ENCODE measurements at regions not wholly inside any gene's neighbourhood (a gene's known extent, or its start where the extent isn't known, plus 50 kb on each side); places are given as distances from the start of the nearest gene placed in this dataset.

GRCh38 chr1:39109644-39110043, 83.5 kb downstream of the NDUFS5 start:
- no peak for DNase-seq

DNA sequence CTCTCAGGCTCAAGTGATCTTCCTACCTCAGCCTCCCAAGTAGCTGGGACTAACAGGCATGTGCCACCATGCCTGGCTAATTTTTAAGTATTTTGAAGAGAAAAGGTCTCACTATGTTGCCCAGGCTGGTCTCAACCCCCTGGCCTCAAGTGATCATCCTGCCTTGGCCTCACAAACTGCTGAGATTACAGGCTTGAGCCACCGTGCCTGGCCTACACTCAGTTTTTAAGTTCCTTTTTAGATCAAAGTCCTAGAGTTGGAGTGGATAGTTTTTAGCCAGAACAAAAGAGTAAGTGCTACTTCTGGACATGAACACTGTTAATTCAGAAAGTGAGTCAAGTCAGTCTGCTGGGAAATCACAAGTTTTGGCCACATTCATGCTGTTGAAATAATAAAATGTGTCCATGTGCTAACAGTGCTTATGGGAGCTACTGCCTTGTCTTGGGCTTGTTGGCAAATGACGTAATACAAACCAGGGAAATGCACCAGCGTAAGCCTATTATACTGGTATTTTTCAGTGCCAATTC, 84.2 kb downstream of the NDUFS5 start:
- DNase-seq = no peak

GRCh38 chr1:39110882-39111281, 84.7 kb downstream of the NDUFS5 start:
- DNase-seq = no peak

DNA sequence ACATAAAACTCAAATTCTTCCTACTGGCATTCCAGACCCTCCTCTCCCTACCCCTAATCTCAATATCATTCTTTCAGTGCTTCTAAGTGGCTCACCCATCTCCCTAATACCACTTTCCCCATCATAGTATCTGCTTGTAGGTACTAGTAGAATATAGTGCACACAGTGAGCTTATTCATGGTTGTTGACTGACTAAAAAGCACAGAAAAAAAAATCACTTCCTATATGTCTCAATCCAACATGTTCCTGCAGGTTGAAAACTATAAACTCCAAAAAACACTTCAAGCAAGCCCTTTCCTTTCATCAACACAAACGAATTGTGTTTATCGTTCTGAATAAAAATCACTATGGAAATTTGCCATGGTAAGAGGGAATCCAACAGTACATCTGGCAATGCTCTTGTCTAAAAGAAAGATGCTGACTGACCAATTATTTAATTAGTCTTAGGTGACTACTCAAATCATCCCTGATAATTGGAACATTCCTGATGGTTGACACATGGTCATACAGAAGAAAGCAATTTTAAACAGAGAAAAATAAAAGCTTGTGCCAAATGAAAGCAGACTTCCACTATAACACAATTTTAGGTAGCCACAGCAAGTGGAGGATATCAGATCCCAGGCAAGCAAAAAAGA, 87.1 kb downstream of the NDUFS5 start:
- no peak for DNase-seq

DNA sequence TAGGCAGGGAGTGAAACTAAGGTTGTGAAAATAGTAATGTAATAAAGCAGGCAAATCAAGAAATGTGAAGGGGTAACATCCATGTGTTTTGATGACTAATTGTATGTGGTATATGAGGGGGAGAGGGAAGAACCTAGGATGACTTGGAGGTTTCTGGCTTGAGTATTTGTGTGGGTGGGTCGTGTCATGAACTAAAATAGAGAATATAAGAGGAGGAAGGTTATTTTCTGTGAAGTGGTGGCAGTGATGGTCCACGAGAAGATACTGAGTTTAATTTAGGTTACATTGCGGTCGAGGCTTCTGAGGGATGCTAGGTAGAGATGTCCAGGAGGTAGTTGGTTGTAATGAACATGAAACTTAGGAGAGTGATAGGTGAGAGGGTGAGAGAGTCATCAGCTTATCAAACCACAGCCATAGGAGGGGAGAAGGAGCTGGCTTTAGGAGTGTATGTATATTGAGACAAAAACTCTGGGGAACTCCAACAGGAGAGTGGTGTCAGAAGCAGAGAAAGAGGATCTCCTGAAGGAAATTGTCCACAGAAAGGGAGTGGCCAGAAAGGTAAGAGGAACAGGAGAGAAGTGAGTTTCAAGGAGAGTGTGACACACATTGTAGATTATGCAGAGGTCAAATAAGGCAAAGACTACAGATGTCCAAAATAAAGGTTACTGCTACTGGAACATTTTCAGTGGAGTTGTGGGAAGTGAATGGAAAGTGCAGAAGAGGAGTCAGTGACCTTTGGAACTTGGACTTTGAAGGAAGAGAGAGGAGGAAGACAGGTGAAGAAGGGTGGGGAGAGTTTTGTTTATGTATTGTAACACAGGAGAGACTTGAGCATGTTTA, 89.0 kb upstream of the MACF1 start:
- no peak for DNase-seq

- DNase-seq = no peak
These were observed 88.3 kb upstream of the MACF1 start for GRCh38 chr1:39116116-39116607.

DNA sequence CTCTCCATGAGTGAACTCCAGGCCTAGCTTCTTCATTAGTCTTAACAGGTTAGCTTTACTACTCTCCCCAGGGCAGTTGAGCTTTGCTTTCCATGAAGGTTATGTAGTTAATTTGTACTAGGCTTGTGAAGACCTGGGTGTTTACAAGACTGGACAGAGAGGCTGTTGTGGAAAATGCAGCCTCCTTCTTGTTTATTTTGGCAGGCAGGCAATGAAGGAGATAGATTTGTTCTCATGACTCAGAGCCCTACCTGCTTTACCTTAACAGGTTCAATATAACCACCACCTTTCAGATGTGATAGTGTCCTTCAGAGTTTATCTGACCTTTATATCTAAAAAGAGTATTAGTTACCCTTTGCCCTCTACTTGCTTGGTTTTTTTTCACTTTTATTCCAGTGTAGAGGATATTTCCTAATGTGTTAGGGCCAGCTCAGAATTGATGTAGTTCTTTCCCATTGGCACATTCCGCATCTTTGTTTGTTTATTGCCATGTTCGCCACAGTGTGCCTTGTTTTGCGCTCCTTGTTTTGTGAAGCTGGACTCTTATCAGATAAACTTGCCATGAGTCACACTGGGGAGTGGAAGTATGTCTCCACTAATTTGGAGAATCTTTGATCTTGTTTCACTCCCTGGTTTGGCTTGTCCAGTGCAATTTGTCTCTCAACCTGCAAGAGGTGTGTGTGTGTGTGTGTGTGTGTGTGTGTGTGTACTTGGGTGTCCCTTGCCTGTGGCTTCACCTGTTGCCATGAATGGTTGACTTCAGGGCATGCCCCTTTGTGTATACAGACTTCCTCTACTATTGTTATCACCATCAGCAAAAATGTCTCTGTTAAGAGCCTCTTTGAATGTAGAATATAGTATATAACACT, 87.4 kb upstream of the MACF1 start:
- no peak for DNase-seq

- no peak for DNase-seq
These were observed 86.5 kb upstream of the MACF1 start for GRCh38 chr1:39117899-39118450.

DNA sequence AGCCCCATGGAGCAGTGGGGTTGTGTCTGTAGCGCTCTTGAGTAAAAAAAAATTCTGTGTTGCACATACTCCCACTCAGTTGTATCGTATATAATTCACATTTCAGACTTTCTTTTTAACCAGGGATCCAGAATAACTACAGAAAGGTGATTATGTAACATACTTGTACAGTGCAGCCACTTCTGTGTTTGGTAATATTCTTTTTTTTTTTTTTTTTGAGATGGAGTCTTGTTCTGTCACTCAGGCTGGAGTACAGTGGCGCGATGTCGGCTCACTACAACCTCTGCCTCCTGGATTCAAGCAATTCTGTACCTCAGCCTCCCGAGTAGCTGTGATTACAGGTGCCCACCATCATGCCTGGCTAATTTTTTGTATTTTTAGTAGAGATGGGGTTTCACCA, 82.4 kb upstream of the MACF1 start:
- no peak for DNase-seq

DNA sequence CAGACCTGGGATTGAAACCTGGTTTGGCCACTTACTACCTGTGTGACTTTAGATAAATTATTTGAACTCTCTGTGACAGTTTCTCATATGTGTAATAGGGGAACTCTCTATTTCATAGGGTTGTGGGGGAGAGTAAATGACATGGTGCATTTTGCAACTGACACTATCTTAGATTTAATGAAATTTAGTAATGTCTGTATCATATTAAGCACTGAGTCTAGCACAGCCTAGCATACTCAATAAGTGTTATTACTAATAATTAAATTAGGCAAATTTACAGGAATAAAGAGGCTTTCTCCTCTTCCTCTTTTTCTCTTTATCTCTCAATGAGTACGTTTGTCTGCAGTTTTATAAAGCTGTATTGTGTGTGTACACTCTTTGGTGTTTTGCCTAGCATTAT, 80.2 kb upstream of the MACF1 start:
- DNase-seq = no peak

- no peak for DNase-seq
These were observed 77.0 kb upstream of the MACF1 start for GRCh38 chr1:39127513-39127912.

GRCh38 chr1:39128126-39128525, 76.4 kb upstream of the MACF1 start:
- DNase-seq = no peak

- DNase-seq = no peak
These were observed 75.5 kb upstream of the MACF1 start for GRCh38 chr1:39128959-39129358.

GRCh38 chr1:39129514-39129913, 75.0 kb upstream of the MACF1 start:
- no peak for DNase-seq

DNA sequence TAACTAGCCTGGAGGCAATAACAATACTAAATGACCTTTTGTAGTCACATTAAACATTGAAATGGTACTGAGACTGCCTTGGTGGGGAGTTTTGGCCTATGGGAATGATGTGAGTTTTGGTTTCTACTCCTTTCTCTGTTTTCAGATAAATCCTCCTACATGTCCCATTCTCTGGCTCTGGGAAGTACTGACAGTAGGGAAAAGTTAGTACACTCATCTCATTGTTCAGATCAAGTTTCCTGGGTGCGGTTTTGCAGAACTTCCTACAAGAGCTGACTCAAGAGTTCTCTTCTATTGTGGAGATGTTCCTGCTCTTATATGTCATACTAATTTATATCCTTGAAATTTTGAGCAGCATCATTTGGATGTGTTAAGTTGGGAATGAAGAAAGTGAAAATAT, 74.2 kb upstream of the MACF1 start:
- no peak for DNase-seq

DNA sequence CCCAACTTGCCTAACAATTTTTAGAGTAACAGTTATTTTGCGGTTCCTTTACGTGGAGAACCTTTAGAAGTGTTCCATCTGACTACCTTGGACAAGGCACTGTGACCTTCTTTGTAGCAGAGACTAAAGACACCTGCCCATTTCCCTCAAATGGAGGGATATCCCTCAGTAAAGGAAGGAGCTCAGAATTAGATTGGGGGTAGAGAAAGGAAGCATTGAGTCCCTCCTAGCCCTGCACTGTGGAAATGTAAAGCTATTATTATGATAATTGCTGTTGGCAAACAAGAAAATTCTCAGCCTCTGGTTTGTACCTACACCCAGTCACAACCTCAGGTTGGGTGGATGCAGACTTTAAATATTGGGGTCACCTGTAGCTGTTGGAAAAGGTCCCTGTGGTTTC, 72.6 kb upstream of the MACF1 start:
- no peak for DNase-seq

DNA sequence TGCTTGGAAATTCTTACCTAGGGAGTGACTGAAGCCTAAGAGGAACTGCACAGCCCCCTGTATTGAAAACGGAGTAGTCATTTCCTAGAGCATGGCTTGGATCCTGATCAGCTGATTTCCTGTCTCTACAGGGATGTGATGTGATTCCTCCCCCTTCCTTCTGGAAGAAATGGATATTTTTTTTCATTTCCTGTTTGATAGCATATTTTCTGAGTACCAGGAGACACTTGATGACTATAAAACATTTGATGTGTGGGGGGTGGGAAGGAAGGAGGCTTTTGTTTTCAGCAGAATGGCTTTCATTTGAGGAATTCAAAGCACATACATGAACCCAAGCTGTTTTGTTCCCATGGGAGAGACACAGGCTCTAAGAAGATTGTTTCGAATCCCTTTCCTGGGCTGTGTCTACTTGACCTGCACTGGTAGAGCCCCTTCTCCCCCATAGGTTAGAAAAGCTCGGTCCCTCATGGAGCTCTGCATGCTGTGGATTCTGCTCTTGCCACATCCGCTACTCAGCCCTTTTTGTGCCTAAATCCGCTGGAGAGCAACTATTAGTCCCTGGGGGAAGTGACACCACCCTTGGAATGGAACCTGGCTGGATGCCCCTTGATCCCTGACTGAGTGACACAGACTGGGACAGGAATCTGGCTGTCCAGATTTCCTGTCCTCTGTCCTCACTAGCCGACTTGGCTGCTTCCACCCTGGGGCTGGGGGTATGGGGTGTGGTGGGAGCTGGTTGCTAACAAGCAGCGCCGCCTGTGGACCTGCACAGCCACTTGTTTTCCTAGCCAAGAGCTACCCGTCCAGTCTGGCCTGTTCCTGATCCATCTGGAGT, 71.8 kb upstream of the MACF1 start:
- peak; percentile 48 to 77 for DNase-seq

DNA sequence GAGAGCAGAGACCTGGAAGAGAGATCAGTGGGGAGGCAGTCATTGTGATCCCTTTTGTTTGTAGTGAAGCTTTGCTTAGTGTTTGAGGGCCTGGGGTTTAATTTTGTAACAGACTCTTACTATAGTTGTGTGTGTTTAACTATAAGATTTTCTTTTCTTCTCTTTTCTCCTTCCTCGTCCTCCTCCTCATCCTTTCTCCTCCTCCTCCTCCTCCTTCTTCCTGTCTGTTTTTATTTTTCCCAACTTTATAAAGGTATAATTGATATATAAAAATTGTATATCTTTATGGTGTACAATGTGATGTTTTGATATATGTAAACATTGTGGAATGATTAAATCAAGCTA, 71.2 kb upstream of the MACF1 start:
- no peak for DNase-seq

DNA sequence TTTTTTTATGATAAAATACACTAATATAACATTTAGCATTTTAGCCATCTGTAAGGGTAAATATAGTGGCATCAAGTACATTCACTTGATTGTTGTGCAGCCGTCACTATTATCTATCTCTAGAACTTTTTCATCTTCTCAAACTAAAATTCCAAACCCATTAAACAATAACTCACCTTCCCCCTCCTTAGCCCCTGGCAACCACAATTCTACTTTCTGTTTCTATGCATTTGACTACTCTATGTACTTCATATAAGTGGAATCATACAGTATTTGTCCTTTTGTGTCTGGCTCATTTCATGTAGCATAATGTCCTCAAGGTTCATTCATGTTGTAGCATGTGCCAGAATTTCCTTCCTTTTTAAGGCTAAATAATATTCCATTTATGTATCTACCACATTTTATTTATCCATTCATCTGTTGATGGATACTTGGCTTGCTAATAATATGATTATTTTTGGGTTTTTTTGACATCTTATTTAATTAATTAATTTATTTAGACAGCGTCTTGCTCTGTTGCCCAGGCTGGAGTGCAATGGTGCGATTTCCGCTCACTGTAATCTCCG, 69.6 kb upstream of the MACF1 start:
- no peak for DNase-seq

DNA sequence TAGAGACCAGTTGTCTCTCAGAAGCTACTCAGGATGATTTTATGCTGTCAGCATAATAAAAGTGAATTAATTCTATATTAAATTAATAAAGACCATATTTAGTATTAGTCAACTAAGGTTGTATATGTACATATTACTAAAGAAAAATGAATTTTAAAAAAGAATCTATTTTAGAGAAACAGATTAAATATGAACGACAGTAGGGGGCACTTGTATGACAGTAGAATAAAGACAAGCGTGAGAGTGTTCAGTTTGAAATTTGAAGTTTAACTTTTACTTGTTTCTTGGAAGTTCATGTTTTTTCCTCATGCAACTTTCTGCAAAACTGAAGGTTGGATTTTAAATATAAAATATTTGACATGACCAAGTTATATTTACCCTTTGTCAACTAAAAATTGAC, 67.9 kb upstream of the MACF1 start:
- no peak for DNase-seq

DNA sequence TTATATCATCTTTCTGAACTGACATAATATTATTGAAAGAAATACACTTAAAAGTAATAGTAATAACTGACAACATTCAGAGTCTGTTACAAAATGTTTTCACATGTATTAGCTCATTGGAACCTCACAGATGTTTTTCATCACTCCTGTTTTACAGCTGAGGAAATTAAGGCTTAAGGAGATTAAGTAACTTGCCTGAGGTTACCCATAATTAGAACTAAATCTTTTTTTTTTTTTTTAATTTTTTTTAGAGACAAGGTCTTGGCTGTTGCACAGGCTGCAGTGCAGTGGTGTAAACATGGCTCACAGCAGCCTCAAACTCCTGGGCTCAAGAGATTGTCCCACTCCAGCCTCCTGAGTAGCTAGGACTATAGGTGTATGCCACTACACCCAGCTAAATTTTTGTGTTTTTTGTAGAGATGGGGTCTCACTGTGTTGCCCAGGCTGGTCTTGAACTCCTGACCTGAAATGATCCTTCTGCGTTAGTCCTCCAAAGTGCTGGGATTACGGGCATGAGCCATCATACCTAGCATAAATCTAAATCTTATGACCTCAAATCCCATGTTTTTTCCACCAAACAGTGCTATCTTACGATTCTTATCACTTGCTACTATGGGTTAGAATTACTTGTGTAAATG, 64.7 kb upstream of the MACF1 start:
- DNase-seq = no peak
